GM06990 (cell line): ENCODE measurements at regions not wholly inside any gene's neighbourhood (a gene's known extent, or its start where the extent isn't known, plus 50 kb on each side); places are given as distances from the start of the nearest gene placed in this dataset.
A peak's percentile ranks its signal among the peaks of the same experiment; 100 is the strongest.
"Not testable (repeated sequence)": the region's sequence is repeated elsewhere in the genome, so short reads cannot be mapped to it uniquely, and the experiment has no call there.

Experiments used
- DNase-seq: peaks from one replicate; pipeline ENCODE4 v3.0.0-alpha.2; 2011; ENCODE audit not compliant: insufficient read length; ENCODE audit errors: extremely low read depth
- H3K27me3 ChIP-seq: replicated peaks from 2 replicates; pipeline ENCODE4 v1.6.0; 2011; ENCODE audit warnings: low read length; ENCODE audit not compliant: control insufficient read depth, insufficient read depth
- H3K36me3 ChIP-seq: 2 replicates; pipeline ENCODE4 v1.5.1; 2011; ENCODE audit warnings: low read length; ENCODE audit not compliant: control insufficient read depth, insufficient read depth
- H3K4me3 ChIP-seq: replicated peaks from 2 replicates; pipeline ENCODE4 v1.5.1; 2011; ENCODE audit warnings: low read depth, mild to moderate bottlenecking, control low read depth, low read length
- TF ChIP-seq, protein P1 (sequence below): IDR thresholded peaks from 2 replicates; pipeline ENCODE4 v1.5.1; 2011; ENCODE audit warnings: low read length, control low read depth, mild to moderate bottlenecking, inconsistent platforms; ENCODE audit not compliant: insufficient read depth, poor library complexity, severe bottlenecking

DNA sequence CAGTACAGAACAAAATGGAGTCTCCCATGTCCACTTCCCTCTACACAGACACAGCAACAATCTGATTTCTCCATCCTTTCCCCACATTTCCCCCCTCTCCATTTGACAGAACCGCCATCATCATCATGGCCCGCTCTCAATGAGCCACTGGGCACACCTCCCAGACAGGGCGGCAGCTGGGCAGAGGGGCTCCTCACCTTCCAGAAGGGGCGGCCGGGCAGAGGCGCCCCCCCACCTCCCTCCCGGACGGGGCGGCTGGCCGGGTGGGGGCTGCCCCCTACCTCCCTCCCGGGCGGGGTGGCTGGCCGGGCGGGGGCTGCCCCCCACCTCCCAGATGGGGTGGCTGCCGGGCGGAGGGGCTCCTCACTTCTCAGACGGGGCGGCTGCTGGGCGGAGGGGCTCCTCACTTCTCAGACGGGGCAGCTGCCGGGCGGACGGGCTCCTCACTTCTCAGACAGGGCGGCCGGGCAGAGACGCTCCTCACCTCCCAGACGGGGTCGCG is 337.9 kb downstream of the GOLGA6L6 start:
- H3K27me3 ChIP-seq, DNase-seq, H3K36me3 ChIP-seq, H3K4me3 ChIP-seq: not testable (repeated sequence)

DNA sequence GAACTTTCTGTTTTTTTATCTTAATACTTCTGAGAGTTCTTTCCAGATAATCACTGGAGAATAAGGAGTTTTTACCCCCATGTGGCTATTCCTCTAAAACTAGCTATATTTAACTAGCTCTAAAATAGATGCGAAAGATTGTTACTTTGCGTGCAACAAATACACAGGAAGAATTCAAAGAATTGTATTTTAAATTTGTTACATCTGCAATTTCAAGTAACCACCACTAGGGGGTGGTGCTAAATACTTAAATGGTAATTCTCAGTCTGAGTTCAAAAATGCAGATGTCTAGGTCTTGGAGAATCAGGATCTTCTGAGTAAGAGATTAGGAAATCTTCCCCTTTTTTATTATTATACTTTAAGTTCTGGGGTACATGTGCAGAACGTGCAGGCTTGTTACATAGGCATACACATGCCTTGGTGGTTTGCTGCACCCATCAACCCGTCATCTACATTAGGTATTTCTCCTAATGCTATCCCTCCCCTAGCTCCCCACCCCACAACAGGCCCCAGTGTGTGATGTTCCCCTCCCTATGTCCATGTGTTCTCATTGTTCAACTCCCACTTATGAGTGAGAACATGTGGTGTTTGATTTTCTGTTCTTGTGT is 346.9 kb downstream of the GOLGA6L6 start:
- H3K36me3 ChIP-seq, H3K27me3 ChIP-seq, H3K4me3 ChIP-seq, DNase-seq: not testable (repeated sequence)

DNA sequence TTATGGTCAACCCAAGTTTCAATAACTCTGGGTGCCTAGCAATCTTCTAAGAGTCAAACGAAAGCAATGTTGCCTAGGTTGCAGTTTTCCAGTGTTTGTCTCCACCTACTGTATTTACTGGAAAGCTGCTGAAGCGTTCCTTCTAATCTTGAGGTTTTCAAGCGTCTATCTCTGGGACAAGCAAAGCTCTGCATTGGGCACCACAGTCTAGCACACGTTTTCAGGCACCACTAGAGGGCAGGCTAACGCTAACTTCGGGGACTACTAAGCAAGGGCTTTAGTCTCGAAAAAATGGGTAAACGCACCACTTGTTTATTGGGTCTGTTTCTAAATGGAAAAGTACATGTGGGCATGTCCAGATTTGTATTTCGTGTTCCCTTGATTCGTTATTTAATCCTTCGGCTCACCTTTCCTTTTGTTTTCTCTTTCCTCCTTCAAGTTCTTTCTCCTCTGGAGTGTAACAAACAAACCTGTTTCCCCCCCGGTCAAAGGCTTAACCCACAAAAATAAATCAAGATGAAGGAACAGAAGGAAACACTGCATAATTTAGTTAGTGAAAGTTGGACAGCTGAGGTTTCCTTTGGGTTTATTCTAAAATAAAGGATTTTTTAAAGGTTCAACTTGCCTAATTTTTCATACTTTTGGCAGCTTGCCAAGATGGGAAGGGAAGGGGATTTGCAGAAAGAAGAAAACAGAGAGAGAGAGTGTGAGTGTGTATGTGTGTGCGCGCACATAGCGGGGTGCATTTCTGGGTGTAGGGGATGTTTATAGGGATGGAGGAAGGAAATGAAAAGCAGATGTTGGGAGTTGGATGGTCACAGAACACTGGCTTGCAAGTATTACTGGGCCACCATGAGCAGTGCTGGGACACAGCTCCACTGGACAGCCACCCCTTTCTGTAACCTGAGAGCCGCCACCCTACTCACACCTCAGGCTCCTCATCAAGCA is 348.3 kb downstream of the GOLGA6L6 start:
- H3K27me3 ChIP-seq, H3K36me3 ChIP-seq, H3K4me3 ChIP-seq, DNase-seq: not testable (repeated sequence)
- TF ChIP-seq, protein P1, sequence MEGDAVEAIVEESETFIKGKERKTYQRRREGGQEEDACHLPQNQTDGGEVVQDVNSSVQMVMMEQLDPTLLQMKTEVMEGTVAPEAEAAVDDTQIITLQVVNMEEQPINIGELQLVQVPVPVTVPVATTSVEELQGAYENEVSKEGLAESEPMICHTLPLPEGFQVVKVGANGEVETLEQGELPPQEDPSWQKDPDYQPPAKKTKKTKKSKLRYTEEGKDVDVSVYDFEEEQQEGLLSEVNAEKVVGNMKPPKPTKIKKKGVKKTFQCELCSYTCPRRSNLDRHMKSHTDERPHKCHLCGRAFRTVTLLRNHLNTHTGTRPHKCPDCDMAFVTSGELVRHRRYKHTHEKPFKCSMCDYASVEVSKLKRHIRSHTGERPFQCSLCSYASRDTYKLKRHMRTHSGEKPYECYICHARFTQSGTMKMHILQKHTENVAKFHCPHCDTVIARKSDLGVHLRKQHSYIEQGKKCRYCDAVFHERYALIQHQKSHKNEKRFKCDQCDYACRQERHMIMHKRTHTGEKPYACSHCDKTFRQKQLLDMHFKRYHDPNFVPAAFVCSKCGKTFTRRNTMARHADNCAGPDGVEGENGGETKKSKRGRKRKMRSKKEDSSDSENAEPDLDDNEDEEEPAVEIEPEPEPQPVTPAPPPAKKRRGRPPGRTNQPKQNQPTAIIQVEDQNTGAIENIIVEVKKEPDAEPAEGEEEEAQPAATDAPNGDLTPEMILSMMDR: peak; percentile 14

DNA sequence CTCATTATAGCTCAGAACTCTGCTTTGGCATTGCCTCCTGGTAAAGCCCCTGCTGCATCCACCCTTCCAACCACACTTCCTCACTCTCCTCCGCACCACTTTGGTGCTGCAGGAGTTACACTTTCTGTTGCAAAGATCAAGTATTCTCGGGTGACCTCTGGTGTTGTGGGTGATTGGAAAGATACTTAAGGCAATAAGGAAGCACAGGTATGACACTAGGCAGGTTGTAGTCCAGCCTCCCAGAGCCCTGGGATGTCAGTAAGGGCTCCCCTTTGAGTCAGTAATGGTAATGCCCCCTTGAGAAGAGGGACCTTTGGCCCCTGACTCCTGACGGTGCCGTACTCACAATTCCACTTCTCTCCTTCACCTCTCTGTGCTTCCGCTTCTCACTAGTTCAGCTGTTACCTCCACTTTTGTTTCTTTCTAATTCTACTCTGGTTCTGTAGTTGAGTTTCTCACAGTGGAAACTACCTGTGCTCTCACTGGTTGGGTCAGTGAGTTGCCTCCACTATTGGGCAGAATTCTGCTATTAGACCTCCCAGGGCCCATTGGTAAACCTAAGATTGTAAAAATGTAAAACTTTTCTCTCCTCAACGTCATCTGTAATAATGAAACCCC is 350.0 kb downstream of the GOLGA6L6 start:
- DNase-seq, H3K36me3 ChIP-seq, H3K27me3 ChIP-seq, H3K4me3 ChIP-seq: not testable (repeated sequence)

DNA sequence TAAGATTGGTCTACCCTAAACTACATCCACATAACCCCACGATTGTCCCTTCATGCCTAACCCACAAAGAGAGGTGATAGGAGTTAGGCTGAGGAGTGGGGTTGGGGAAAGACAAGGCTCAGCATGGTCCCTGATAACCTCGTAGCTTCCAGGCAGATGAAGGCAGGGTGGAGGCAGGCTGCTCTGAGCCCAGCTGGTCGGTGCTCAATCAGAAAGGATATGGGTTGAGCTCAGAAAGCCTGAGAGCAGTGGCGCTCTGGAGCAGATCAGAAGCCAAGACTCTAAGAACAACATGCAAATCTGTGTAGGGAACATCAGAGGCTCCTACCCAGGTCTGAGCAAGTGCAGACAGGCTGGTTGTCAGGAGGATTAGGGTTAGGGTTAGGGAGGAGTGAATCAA is 353.0 kb downstream of the GOLGA6L6 start:
- not testable (repeated sequence) for H3K27me3 ChIP-seq, H3K4me3 ChIP-seq, DNase-seq, H3K36me3 ChIP-seq

DNA sequence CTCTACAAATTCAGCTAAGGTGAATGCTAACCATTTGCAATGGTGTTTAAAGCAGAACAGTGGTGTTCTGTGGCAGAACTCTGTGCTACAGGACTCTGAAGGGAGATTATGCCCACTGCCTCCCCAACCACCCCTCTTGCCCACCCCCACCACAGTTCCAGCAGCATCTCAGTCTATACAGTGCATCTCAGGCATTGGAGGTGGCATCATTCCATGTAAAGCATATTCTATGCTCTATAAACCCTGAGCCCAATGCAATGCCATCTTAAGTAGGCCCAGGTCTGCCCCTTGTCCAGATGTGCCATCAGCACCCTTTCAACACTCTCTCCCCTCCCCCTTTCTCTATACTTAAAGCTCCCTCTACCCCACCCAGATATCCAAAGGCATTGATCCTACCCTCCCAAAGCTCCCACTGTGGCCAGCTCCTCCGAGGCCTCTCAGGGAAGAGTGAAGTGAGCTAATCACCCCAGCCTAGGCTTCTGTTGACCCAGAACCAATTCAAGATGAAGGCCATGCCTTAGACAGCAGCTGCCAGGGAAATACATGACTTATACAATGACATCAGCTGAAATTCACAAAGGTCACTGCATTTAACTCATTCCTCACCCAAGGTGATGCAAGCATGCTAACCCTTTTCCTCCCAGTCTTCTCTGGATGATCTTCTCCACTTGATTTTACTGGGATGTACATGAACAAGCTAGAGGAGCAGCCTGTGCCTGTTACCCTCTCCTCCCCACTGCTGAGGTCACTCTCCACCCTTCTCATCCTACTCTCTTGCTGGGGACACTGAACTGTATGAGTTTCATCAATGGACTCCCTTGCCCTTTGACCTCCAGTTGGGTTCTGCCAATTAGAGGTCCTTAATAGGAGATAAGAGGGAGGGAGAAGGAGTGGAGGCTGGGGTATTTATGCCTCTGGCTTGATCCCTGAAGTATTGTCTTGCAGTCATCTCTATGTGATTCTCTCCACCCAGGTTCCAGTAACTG is 353.9 kb downstream of the GOLGA6L6 start:
- H3K36me3 ChIP-seq, H3K4me3 ChIP-seq, H3K27me3 ChIP-seq, DNase-seq: not testable (repeated sequence)

DNA sequence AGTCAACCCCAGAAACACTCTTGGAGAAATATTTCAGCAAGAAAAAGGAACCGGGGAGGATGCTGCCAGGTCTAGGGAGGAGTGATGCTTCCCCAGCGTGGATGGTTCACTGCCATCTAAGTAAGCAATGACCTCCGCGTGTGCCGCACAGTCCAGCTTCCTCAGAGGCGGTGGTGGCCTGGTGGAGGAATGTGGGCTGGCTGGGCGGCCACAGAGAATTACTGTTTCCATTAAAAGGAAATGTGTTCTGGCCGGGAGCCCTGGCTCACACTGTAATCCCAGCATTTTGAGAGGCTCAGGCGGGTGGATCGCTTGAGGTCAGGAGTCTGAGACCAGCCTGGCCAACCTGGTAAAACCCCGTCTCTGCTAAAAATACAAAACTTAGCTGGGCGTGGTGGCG is 356.7 kb downstream of the GOLGA6L6 start:
- H3K27me3 ChIP-seq, H3K4me3 ChIP-seq, DNase-seq, H3K36me3 ChIP-seq: not testable (repeated sequence)

DNA sequence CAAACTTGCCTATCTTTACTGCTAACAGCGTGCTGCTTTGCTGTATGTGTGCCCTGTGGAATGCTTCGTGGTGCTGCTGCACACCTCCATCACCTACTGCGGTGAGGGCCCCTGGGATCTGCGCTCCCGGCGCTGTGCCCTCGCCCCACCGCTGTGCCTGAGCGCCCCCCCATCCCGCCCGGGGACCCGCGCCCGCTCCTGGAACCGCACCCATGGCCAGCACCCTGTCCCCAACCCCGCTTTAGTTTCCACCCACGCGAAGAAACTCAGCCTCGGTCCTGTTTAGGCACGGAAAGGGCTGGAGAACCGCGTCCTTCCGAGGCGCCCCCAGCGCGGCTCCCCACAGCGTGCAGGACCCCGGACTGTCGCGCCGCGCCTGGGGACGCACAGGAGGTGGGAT is 373.4 kb downstream of the GOLGA6L6 start:
- H3K4me3 ChIP-seq, H3K27me3 ChIP-seq, H3K36me3 ChIP-seq, DNase-seq: not testable (repeated sequence)

DNA sequence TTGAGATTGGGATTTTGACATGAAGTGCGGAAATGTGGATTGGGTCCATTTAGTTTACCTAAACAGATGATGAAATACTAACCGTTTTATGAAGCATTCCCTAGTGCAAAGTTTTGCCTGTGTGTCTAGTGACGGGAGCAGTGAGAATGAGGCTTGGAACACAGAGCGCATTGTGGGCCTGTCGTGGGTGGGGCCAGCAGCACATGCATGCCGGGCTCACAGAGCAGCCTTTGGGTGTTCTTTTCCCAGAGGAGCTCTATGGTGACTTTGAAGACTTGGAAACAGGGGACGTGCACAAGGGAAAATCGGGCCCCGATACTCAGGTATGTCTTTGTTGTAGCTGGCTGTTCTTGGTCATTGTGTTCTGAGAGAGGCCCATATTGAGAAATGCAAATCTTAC is 388.1 kb downstream of the GOLGA6L6 start:
- not testable (repeated sequence) for H3K36me3 ChIP-seq, H3K4me3 ChIP-seq, H3K27me3 ChIP-seq, DNase-seq

DNA sequence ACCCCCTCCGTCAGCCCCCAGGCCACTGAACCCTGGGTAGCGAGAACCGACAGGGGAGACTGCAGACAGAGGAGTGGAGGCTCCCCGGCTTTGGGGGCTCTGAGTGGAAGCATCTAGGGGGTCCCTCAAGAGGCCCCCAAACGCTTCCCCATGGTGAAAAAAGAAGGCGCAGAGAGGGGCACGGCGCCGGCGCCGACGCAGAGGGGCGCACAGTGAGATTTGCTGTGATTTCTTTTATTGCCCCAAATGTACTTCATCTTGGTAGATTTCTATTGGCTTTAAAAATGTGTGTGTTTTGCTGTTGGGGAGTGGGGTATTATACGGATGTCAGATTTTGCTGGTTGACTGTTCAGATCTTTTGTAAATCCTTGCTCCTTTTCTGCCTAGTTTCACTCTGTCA is 392.9 kb downstream of the GOLGA6L6 start:
- H3K4me3 ChIP-seq, DNase-seq, H3K27me3 ChIP-seq, H3K36me3 ChIP-seq: not testable (repeated sequence)

DNA sequence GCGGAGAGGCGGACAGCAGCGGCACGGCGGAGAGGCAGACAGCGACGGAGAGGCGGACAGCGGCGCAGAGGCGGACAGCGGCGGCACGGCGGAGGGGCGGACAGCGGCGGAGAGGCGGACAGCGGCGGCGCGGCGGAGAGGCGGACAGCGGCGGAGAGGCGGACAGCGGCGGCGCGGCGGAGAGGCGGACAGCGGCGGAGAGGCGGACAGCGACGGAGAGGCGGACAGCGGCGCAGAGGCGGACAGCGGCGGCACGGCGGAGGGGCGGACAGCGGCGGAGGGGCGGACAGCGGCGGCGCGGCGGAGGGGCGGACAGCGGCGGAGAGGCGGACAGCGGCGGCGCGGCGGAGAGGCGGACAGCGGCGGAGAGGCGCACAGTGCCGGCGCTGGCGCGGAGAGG is 393.6 kb downstream of the GOLGA6L6 start:
- DNase-seq, H3K27me3 ChIP-seq, H3K36me3 ChIP-seq, H3K4me3 ChIP-seq: not testable (repeated sequence)

DNA sequence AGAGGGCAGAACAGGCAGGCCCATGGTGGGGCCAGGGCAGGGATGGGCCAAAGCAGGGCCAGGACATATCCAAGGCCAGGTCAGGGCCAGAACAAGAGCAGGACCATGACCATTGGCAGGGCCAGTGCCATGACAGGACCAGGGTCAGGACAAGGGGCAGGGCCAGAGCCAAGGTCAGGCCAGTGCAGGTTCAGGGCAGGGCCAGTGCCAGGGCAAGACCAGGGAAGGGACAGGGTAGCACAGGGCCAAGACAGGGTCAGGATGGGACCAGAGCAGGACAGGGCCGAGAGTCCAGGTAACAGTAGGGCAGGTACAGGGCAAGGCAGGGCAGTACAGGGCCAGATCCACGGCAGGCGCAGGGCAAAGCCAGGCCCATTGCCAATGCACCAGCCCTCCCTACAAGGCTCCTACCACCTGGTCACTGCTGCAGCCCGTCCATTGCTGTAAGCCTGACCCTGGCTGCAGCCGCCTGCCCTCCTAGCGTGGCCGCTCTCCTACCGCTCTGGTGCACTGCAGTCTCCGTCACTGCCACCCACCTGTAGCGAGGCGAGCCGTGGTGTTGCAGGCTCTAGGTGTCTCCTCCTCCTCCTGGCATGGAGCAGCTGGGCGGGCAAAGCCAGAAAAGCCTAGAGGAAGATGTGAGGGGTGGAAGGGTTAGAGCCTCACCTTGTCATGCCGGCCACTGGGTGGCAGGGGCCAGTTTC is 397.1 kb downstream of the GOLGA6L6 start:
- DNase-seq, H3K27me3 ChIP-seq, H3K36me3 ChIP-seq, H3K4me3 ChIP-seq: not testable (repeated sequence)
